SK-N-MC (cell line): ENCODE measurements at regions not wholly inside any gene's neighbourhood (a gene's known extent, or its start where the extent isn't known, plus 50 kb on each side); places are given as distances from the start of the nearest gene placed in this dataset.

Experiments used
- EZH2 ChIP-seq: fragments of 200-600 bp; sonication (generic); IDR thresholded peaks from one replicate; pipeline ENCODE4 v1.6.1; 2017; ENCODE audit warnings: antibody characterized with exemption
- FOXP2 ChIP-seq: optimal IDR thresholded peaks from 2 replicates; pipeline ENCODE3; 2011; ENCODE audit warnings: mild to moderate bottlenecking, moderate library complexity; ENCODE audit not compliant: insufficient read depth; ENCODE audit errors: extremely low read length, control extremely low read depth
- POLR2AphosphoS5 ChIP-seq: IDR thresholded peaks from 2 replicates; pipeline ENCODE4 v1.6.1; 2012; ENCODE audit warnings: mild to moderate bottlenecking, low read depth, low read length, borderline replicate concordance

- TF ChIP-seq POLR2AphosphoS5 (no peak), EZH2 (no peak), FOXP2 (no peak)
Observed at GRCh38 chr15:75776065-75776423, 63.4 kb upstream of the CSPG4 start.
